Peyer's patch (tissue), 4 donors: ENCODE measurements at regions not wholly inside any gene's neighbourhood (a gene's known extent, or its start where the extent isn't known, plus 50 kb on each side); places are given as distances from the start of the nearest gene placed in this dataset.
"Not testable (repeated sequence)": the region's sequence is repeated elsewhere in the genome, so short reads cannot be mapped to it uniquely, and the experiment has no call there.

ENCODE experiments used
- DNase-seq, 3 donors: peaks; one replicate each; pipeline ENCODE4 v3.0.0-alpha.2; 2017 to 2019
- H3K27ac ChIP-seq, 4 donors: fragments of 200-600 bp; sonication (generic); one replicate each; pipeline ENCODE4 v1.5.1; 2016 to 2019
- H3K27me3 ChIP-seq, 2 donors: fragments of 200-600 bp; sonication (generic); one replicate each; pipeline ENCODE4 v1.5.1; 2019
- H3K36me3 ChIP-seq, 3 donors: fragments of 200-600 bp; sonication (generic); one replicate each; pipeline ENCODE4 v1.5.1; 2016 to 2019
- H3K4me1 ChIP-seq, 4 donors: fragments of 200-600 bp; sonication (generic); one replicate each; pipeline ENCODE4 v1.5.1; 2016 to 2019
- H3K4me3 ChIP-seq, 4 donors: fragments of 200-600 bp; sonication (generic); 1 replicate in 3 of 4; 2 replicates in 1 of 4; pipeline ENCODE4 v1.5.1; 2016 to 2019; ENCODE audit warnings: mild to moderate bottlenecking in 1 of 4
- H3K9me3 ChIP-seq, 4 donors: fragments of 200-600 bp; sonication (generic); one replicate each; pipeline ENCODE4 v1.5.1; 2016 to 2019; ENCODE audit warnings: mild to moderate bottlenecking in 1 of 4
- POLR2A ChIP-seq, 2 donors: fragments of 450-650 bp; IDR thresholded peaks; one replicate each; pipeline ENCODE4 v1.5.1; 2017; ENCODE audit warnings: antibody characterized with exemption in 2 of 2, mild to moderate bottlenecking in 2 of 2, moderate library complexity in 2 of 2
- TF ChIP-seq, protein P1 (sequence below), 6 experiments: fragments of 450-650 bp in 4 of 6; fragments of 200-600 bp in 2 of 6; sonication (generic) in 1 of 6; IDR thresholded peaks; one replicate each; pipeline ENCODE4 v1.5.1; 2017 to 2019; ENCODE audit warnings: antibody characterized with exemption in 6 of 6, mild to moderate bottlenecking in 3 of 6, moderate library complexity in 1 of 6

DNA sequence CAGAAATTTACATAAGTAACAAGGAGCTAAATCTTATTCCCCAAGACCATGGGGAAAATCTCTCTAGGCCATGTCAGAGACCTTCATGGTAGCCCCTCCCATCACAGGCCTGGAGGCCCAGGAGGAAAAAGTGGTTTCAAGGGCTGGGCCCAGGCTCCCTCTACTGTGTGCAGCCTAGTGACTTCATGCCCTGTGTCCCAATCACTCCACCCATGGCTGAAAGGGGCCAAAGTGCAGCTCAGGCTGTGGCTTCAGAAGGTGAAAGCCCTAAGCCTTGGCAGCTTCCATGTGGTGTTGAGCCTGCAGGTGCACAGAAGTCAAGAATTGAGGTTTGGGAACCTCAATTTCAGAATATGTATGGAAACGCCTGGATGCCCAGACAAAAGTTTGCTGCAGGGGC is 1612.7 kb upstream of the SLC39A10 start:
- Histone ChIP-seq H3K27ac (no peak overlapping the region), H3K4me3 (no peak overlapping the region), H3K36me3 (no peaks in the 10 kb centered on the region), H3K9me3 (no peaks in the 10 kb centered on the region), H3K27me3 (no peaks in the 10 kb centered on the region), H3K4me1 (no peaks in the 10 kb centered on the region)
- TF ChIP-seq, protein P1, sequence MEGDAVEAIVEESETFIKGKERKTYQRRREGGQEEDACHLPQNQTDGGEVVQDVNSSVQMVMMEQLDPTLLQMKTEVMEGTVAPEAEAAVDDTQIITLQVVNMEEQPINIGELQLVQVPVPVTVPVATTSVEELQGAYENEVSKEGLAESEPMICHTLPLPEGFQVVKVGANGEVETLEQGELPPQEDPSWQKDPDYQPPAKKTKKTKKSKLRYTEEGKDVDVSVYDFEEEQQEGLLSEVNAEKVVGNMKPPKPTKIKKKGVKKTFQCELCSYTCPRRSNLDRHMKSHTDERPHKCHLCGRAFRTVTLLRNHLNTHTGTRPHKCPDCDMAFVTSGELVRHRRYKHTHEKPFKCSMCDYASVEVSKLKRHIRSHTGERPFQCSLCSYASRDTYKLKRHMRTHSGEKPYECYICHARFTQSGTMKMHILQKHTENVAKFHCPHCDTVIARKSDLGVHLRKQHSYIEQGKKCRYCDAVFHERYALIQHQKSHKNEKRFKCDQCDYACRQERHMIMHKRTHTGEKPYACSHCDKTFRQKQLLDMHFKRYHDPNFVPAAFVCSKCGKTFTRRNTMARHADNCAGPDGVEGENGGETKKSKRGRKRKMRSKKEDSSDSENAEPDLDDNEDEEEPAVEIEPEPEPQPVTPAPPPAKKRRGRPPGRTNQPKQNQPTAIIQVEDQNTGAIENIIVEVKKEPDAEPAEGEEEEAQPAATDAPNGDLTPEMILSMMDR (IDR thresholded peaks at IDR 0.05) = no peak
- TF ChIP-seq POLR2A (IDR thresholded peaks at IDR 0.05) = no peak
- DNase-seq = no peak

DNA sequence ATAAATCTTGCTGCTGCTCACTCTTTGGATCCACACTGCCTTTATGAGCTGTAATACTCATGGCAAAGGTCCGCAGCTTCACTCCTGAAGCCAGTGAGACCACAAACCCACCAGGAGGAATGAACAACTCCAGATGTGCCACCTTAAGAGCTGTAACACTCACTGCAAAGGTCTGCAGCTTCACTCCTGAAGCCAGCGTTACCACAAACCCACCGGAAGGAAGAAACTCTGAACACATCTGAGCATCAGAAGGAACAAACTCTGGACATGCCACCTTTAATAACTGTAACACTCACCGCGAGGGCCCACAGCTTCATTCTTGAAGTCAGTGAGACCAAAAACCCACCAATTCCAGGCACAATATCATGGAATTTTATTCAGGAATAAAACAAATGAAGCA is 1635.9 kb upstream of the SLC39A10 start:
- not testable (repeated sequence) for H3K9me3 ChIP-seq, H3K36me3 ChIP-seq, H3K27me3 ChIP-seq, H3K4me3 ChIP-seq, DNase-seq, H3K4me1 ChIP-seq, H3K27ac ChIP-seq

DNA sequence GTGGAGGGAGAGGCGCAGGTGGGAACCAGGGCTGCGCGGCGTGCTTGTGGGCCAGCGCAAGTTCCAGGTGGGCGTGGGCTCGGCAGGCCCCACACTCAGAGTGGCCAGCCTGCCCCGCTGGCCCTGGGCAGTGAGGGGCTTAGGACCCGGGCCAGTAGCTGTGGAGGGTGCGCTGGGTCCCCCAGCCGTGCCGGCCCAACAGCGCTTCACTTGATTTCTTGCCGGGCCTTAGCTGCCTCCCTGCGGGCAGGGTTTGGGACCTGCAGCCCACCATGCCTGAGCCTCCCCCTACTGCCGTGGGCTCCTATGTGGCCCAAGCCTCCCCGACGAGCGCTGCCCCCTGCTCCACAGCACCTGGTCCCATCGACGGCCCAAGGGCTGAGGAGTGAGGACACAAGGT is 1636.9 kb upstream of the SLC39A10 start:
- Histone ChIP-seq H3K36me3 (no peaks in the 10 kb centered on the region), H3K4me3 (no peak overlapping the region), H3K27ac (no peak overlapping the region), H3K27me3 (no peaks in the 10 kb centered on the region), H3K9me3 (no peaks in the 10 kb centered on the region), H3K4me1 (no peaks in the 10 kb centered on the region)
- no peak for TF ChIP-seq POLR2A (IDR thresholded peaks at IDR 0.05)
- TF ChIP-seq, protein P1 (IDR thresholded peaks at IDR 0.05) = no peak
- no peak for DNase-seq

DNA sequence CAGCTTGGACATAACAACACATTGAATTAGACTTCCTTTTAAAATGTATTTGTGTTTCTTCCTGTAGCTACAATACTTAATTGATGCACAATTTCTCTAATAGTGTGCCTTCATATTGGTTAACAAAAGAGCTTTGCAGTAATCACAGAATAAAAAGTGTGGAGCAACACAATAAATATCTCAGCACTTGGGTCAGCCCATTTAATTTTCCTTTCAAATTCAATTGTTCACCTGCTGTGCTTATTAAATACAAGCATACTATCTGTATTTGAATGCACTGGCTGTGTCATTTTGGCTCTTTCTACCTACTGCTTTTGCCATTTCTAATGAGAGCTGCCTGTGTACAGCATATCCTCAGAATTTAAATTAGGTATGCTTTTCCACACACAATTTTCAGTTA is 1641.3 kb upstream of the SLC39A10 start:
- no peaks in the 10 kb centered on the region for H3K36me3 ChIP-seq
- TF ChIP-seq, protein P1 (IDR thresholded peaks at IDR 0.05) = no peak
- TF ChIP-seq POLR2A (IDR thresholded peaks at IDR 0.05) = no peak
- H3K27ac ChIP-seq = no peak overlapping the region
- no peak overlapping the region for H3K4me3 ChIP-seq
- H3K9me3 ChIP-seq = no peaks in the 10 kb centered on the region
- H3K27me3 ChIP-seq = no peaks in the 10 kb centered on the region
- no peak for DNase-seq
- H3K4me1 ChIP-seq = no peaks in the 10 kb centered on the region

DNA sequence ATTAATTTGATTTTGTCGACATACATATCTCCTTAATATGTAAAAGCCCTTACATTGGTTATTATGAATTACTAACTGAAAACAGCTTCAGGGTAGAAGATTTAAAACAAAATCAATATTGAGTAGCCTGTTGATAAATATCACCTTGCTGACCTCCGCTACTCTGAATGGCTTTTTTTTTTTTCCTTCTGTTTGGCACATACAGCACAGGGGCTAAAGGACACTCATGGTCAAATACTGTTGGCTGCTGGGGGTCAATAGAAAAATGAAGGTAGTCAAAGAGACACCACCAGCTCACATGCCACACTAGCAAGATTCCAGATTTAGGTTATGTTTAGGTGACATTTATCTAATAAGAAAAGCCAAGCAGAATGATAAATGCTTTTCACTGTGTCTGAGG is 1642.4 kb upstream of the SLC39A10 start:
- H3K27ac ChIP-seq = no peak overlapping the region
- no peaks in the 10 kb centered on the region for H3K36me3 ChIP-seq
- H3K4me1 ChIP-seq = no peaks in the 10 kb centered on the region
- TF ChIP-seq, protein P1 (IDR thresholded peaks at IDR 0.05) = no peak
- no peak for TF ChIP-seq POLR2A (IDR thresholded peaks at IDR 0.05)
- no peaks in the 10 kb centered on the region for H3K27me3 ChIP-seq
- H3K4me3 ChIP-seq = no peak overlapping the region
- no peaks in the 10 kb centered on the region for H3K9me3 ChIP-seq
- DNase-seq = no peak

DNA sequence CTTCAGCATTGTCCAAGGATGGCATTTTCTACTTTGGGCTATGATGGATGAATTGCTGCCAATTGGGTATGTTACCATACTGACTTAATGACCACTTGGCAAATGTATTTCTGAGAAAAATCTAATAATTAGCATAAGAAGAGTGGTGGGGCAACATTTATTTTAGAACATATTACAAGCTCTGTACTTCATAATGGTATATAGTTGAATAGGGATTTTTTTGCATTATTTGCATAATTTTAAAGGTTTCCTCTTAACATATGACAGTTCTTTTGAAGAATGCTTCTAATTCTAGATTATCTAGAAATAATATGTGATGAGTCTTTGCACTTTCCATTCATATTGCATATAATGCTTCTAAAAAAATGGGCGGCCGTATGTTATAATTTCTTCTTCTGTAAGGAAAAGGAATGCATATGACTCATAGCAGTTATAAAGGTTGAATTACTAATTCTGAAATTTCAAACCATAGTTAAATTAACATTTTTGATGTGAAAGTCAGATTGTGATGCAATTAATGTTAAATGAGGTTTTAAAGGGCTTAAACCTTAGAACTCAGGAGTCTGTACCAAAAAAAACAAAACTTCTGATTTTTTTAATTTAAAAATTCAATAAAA is 1652.3 kb upstream of the SLC39A10 start:
- no peak for DNase-seq
- H3K27me3 ChIP-seq = no peaks in the 10 kb centered on the region
- H3K36me3 ChIP-seq = no peaks in the 10 kb centered on the region
- H3K9me3 ChIP-seq = no peaks in the 10 kb centered on the region
- H3K4me3 ChIP-seq = no peak overlapping the region
- no peak overlapping the region for H3K27ac ChIP-seq
- TF ChIP-seq POLR2A (IDR thresholded peaks at IDR 0.05) = no peak
- TF ChIP-seq, protein P1 (IDR thresholded peaks at IDR 0.05) = no peak
- H3K4me1 ChIP-seq = no peaks in the 10 kb centered on the region
